Upper lobe of left lung (tissue), 6 donors: ENCODE measurements at regions not wholly inside any gene's neighbourhood (a gene's known extent, or its start where the extent isn't known, plus 50 kb on each side); places are given as distances from the start of the nearest gene placed in this dataset.

ENCODE experiments used
- ATAC-seq, 2 donors: fragments of 200-7000 bp; cut with Tn5 transposase; one replicate each; pipeline ENCODE4 v1.9.1; 2022; ENCODE audit warnings: mild to moderate bottlenecking in 2 of 2, moderate library complexity in 2 of 2; ENCODE audit not compliant: low FRiP score in 2 of 2
- DNase-seq, 2 donors: peaks; one replicate each; pipeline ENCODE4 v3.0.0-alpha.2; 2019 to 2020
- H3K27ac ChIP-seq, 4 donors: fragments of 200-600 bp; sonication (generic); one replicate each; pipeline ENCODE4 v1.5.1; 2016 to 2019
- H3K27me3 ChIP-seq, 4 donors: fragments of 200-600 bp; sonication (generic); one replicate each; pipeline ENCODE4 v1.5.1; 2017 to 2019
- H3K36me3 ChIP-seq, 4 donors: fragments of 200-600 bp; sonication (generic); one replicate each; pipeline ENCODE4 v1.5.1; 2016 to 2019
- H3K4me1 ChIP-seq, 4 donors: fragments of 200-600 bp; sonication (generic); one replicate each; pipeline ENCODE4 v1.5.1; 2018 to 2019
- H3K4me3 ChIP-seq, 4 donors: fragments of 200-600 bp; sonication (generic); one replicate each; pipeline ENCODE4 v1.5.1; 2017 to 2019; ENCODE audit warnings: mild to moderate bottlenecking in 2 of 4, moderate library complexity in 1 of 4
- H3K9me3 ChIP-seq, 4 donors: fragments of 200-600 bp; sonication (generic); one replicate each; pipeline ENCODE4 v1.5.1; 2018 to 2019
- EP300 ChIP-seq, 4 donors: sonication (generic); formaldehyde crosslinking; IDR thresholded peaks; one replicate each; pipeline ENCODE4 v1.5.1; 2017; ENCODE audit warnings: antibody characterized with exemption in 4 of 4, control low read depth in 2 of 4
- POLR2A ChIP-seq, 4 donors: fragments of 450-650 bp; IDR thresholded peaks; one replicate each; pipeline ENCODE4 v1.5.1; 2016 to 2017; ENCODE audit warnings: antibody characterized with exemption in 4 of 4, mild to moderate bottlenecking in 2 of 4
- POLR2AphosphoS5 ChIP-seq, 2 donors: sonication (generic); formaldehyde crosslinking; IDR thresholded peaks; one replicate each; pipeline ENCODE4 v1.5.1; 2017; ENCODE audit warnings: antibody characterized with exemption in 2 of 2
- WGBS, 2 donors: methylation state at CpG; one replicate each; pipeline ENCODE4 v1.1.5; 2017 to 2018; 5-methylcytosine and 5-hydroxymethylcytosine counted together
- TF ChIP-seq, protein P1 (sequence below), 6 experiments: fragments of 450-650 bp in 4 of 6; fragments of 200-600 bp in 2 of 6; sonication (generic) in 2 of 6; IDR thresholded peaks; one replicate each; pipeline ENCODE4 v1.5.1; 2016 to 2019; ENCODE audit warnings: antibody characterized with exemption in 6 of 6
- donor health status: DM: no; HTN: no; CAD: no; lungs with moderate emphysema.
- donor health status: DM: no; HTN: yes; CAD: no; lungs with severe emphysema.

DNA sequence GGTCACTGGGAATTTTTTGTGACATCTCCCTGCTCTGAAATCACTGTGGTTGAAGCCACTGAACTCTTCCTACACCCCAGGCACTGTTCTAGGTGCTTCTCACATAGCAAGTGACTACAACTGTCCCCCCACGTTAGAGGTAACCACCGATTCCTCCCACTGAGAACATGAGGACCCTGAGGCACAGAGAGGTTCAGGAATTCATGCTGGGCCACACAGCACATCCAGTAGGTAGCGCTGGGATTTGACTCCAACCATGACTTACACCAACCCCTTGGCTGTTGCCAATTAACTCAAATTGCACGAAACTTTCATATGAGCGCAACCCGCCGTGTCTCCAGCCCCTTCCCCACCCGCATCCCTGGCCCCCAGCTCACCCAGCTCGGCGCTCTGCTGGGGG is 105.2 kb downstream of the RFLNA start:
- 94 to 95% methylated on average over 10 of the region's 10 CpGs for WGBS, 2 donors
- Histone ChIP-seq H3K27ac (peak overlapping the region; percentile 11 to 71 (median 44)), H3K4me1 (peaks cover 34 to 55% (median 50%) of the 10 kb centered on the region in 4 donors), H3K36me3 (peaks cover 18 to 80% (median 69%) of the 10 kb centered on the region in 4 donors), H3K4me3 (no peak overlapping the region), H3K9me3 (no peaks in the 10 kb centered on the region), H3K27me3 (no peaks in the 10 kb centered on the region)
- TF ChIP-seq POLR2A (IDR thresholded peaks at IDR 0.05), result no peak
- TF ChIP-seq, protein P1, sequence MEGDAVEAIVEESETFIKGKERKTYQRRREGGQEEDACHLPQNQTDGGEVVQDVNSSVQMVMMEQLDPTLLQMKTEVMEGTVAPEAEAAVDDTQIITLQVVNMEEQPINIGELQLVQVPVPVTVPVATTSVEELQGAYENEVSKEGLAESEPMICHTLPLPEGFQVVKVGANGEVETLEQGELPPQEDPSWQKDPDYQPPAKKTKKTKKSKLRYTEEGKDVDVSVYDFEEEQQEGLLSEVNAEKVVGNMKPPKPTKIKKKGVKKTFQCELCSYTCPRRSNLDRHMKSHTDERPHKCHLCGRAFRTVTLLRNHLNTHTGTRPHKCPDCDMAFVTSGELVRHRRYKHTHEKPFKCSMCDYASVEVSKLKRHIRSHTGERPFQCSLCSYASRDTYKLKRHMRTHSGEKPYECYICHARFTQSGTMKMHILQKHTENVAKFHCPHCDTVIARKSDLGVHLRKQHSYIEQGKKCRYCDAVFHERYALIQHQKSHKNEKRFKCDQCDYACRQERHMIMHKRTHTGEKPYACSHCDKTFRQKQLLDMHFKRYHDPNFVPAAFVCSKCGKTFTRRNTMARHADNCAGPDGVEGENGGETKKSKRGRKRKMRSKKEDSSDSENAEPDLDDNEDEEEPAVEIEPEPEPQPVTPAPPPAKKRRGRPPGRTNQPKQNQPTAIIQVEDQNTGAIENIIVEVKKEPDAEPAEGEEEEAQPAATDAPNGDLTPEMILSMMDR (IDR thresholded peaks at IDR 0.05), result no peak
- TF ChIP-seq EP300 (IDR thresholded peaks at IDR 0.05), result no peak
- no peak for TF ChIP-seq POLR2AphosphoS5 (IDR thresholded peaks at IDR 0.05)
- DNase-seq (no peak), ATAC-seq (no peak)

DNA sequence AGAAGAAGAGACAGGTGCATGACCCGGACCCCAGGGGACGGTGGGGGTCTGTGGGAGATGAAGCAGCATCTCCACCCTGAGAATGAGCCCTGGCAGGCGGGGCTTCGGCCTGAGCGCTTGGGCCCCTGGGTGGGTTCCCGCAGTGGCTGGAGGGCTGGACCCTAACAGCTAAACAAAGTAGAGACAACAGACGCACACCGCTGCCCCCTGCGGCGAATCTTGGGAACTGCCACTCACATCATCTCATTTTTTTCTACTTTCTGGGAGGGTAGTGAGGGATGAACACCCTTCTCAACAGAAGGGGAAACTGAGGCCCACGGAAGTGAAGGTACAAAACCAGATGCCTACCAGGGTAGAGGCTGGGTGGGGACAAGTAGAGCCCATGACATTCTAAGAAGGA is 104.7 kb downstream of the RFLNA start:
- DNase-seq, result peak in 1 of 2 donors; percentile 75
- Histone ChIP-seq H3K27me3 (no peaks in the 10 kb centered on the region), H3K27ac (peak overlapping the region in 3 of 4 donors; percentile 28 to 71 (median 61)), H3K36me3 (peaks cover 20 to 80% (median 72%) of the 10 kb centered on the region in 4 donors), H3K4me1 (peaks cover 34 to 56% (median 49%) of the 10 kb centered on the region in 4 donors), H3K9me3 (no peaks in the 10 kb centered on the region), H3K4me3 (no peak overlapping the region)
- ATAC-seq, result peak in 1 of 2 donors; percentile 45
- WGBS, 2 donors, result 62 to 71% methylated on average over 9 to 11 of the region's 11 CpGs
- TF ChIP-seq, protein P1 (IDR thresholded peaks at IDR 0.05), result peak; percentile 37 to 74 (median 53)
- TF ChIP-seq POLR2AphosphoS5 (IDR thresholded peaks at IDR 0.05), result no peak

DNA sequence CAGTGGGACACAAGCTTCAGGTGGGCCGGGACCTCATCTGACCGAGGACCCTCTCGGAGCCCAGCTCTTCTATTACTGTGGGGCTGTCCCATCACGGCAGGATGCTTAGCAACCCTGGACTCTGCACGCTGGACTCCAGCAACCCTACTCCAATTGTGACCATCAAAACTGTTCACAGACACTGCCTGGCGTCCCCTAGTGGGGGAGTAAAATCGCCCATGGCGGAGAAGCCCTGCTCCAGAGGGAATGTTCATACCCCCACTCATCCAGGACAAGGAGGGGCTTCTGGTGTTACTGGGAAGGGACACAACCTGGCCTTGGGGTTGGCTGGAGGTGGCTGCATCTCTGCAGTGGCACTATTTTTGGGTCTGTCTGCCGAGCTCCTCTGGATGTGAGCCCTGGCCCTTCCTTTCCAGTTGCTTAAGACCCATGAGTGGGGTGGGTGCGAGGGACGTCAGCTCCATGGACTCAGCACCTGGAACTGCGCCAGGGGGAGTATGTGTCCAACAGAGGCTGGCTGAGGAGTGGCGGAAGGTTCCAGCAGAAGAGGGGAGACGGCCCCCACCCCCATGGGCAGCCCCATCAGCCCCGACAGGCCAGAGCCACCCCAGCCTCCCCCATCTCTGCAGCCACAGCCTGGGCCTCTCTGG is 103.8 kb downstream of the RFLNA start:
- peak in 1 of 2 donors; percentile 49 for ATAC-seq
- peaks cover 32 to 57% (median 49%) of the 10 kb centered on the region in 4 donors for H3K4me1 ChIP-seq
- TF ChIP-seq POLR2A (IDR thresholded peaks at IDR 0.05) (no peak), EP300 (IDR thresholded peaks at IDR 0.05) (no peak)
- TF ChIP-seq, protein P1 (IDR thresholded peaks at IDR 0.05), result no peak
- DNase-seq, result no peak
- H3K36me3 ChIP-seq, result peaks cover 20 to 86% (median 73%) of the 10 kb centered on the region in 4 donors
- H3K9me3 ChIP-seq, result no peaks in the 10 kb centered on the region
- WGBS, 2 donors, result 76 to 96% methylated on average over 4 to 13 of the region's 15 CpGs
- no peak overlapping the region for H3K4me3 ChIP-seq
- H3K27me3 ChIP-seq, result no peaks in the 10 kb centered on the region
- H3K27ac ChIP-seq, result peak overlapping the region in 3 of 4 donors; percentile 33 to 71 (median 61)

DNA sequence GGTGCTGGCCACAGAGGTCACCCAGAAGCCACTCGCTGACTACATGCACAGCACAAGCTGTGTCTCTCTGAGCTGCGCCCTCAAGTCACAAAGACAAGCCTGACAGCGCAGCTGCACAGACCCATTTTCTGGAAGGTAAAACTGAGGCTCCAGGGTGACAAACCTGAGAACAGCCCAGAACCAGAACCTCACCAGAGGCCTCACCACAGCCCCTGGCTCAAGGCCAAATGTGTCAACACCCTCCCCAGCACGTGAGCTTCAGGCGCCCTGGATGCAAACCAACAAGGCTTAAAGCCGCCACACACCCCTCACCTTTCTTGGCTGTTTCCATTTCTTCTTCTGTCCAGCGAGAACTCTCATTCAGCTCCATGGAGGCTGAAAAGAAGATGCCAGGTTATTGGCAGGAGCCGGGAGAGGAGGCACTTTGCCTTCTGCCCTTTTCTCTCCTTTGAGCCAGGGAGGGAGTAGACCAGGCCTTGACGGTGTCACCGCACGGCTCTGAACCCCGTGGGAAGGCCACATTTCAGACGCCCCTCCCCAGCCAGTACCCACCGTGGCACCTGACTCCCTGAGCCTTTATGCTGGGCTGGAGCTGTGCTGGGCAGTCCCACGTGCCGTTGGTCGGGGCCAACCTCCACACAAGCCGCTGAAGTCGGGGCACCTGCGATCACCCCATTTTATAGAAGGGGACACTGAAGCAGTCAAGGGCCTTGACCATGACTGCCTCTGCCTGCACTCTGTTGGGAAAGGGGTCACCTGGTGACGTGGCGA is 103.1 kb downstream of the RFLNA start:
- TF ChIP-seq POLR2A (IDR thresholded peaks at IDR 0.05), result no peak
- TF ChIP-seq POLR2AphosphoS5 (IDR thresholded peaks at IDR 0.05), result peak in 1 of 2 donors; percentile 30
- WGBS, 2 donors, result 86 to 92% methylated on average over 8 to 22 of the region's 22 CpGs
- Histone ChIP-seq H3K4me3 (no peak overlapping the region), H3K27me3 (no peaks in the 10 kb centered on the region), H3K4me1 (peaks cover 32 to 57% (median 50%) of the 10 kb centered on the region in 4 donors), H3K27ac (peak overlapping the region in 3 of 4 donors; percentile 31 to 71 (median 33)), H3K9me3 (no peaks in the 10 kb centered on the region), H3K36me3 (peaks cover 20 to 86% (median 73%) of the 10 kb centered on the region in 4 donors)
- ATAC-seq, result no peak
- DNase-seq, result peak in 1 of 2 donors; percentile 54

DNA sequence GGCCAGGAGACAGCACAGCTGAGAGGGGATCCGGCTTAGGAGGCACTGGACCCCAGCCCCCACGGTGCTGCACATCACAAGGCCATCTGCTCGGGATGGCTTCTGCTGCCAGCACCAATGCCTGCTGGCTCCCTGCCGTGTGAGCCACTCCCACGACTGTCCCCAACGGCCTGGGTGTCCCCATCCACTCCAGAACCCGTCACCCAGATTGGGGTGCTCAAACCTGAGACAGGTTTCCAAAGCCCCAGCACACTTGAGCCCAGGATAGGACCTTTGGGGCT is 102.4 kb downstream of the RFLNA start:
- H3K27me3 ChIP-seq, result no peaks in the 10 kb centered on the region
- WGBS, 2 donors, result 57% methylated on average over 6 of the region's 7 CpGs; no CpG with 5 or more reads in 1 of the 2 donors
- H3K9me3 ChIP-seq, result no peaks in the 10 kb centered on the region
- TF ChIP-seq POLR2AphosphoS5 (IDR thresholded peaks at IDR 0.05), result no peak
- no peak for TF ChIP-seq EP300 (IDR thresholded peaks at IDR 0.05)
- TF ChIP-seq POLR2A (IDR thresholded peaks at IDR 0.05), result no peak
- TF ChIP-seq, protein P1 (IDR thresholded peaks at IDR 0.05), result no peak
- peak overlapping the region in 3 of 4 donors; percentile 26 to 71 (median 31) for H3K27ac ChIP-seq
- no peak for DNase-seq
- peaks cover 39 to 63% (median 55%) of the 10 kb centered on the region in 4 donors for H3K4me1 ChIP-seq
- ATAC-seq, result no peak
- H3K4me3 ChIP-seq, result no peak overlapping the region
- peaks cover 20 to 83% (median 73%) of the 10 kb centered on the region in 4 donors for H3K36me3 ChIP-seq
